CD1c-positive myeloid dendritic cell (primary cell): ENCODE measurements at regions not wholly inside any gene's neighbourhood (a gene's known extent, or its start where the extent isn't known, plus 50 kb on each side); places are given as distances from the start of the nearest gene placed in this dataset.

Experiments
- DNase-seq: peaks from one replicate; pipeline ENCODE4 v3.0.0-alpha.2; 2016; ENCODE audit errors: extremely low spot score

DNA sequence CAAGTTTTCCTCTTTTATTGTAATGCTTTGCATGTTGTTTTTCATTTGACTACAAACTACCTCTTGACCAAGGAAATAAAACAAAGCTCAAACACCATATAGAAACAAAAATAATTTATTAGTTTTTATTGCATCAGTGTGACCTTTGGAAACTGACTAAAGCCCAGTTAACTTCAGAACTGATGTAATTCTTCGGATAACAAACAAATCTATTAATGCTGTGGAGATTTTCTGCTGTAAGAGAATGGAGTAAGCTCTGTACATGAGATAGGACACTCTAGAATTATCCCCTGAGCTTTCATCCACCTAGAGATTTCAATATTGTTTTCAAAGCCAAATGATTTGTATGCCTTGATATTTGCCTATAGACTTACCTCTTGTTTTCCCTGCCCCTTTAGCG lies 154.0 kb upstream of the KCNK2 start:
- no peak for DNase-seq

DNA sequence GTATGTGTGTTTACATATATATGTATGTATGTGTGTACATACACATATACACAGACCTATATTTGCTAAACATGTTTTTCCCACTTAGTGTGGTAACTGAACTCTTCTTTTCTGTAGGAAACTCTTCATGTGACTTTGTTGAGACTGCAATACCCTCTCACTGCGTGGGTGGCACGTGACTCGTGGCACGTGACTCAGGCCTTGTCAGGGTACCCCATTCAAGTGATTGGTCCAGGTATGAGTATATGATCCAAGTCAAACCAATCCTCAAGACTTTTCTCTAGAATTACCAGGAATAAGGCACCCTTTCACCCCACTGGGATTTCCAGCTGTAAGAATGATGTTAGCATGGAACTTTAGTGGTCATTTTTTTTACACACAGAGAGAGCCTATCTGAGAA lies 149.2 kb upstream of the KCNK2 start:
- no peak for DNase-seq

DNA sequence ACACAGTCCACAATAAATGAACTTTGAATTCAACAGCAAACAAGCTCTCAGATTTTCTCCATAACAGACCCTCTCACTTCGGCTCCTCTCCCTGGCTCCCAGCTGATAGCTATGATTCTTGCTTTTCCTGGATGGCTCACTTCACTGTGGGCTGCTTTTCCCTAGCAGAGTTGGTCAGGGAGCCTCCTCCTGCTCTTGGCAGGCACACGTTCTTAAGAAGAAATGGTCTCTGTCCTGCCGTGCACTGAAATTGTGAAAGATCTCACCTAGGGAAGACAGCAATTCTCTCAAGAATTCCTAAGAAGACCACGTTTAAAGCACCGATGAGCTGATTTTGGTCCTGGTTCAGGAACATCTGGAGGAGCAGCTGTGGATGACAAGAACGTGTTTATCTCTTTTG lies 148.5 kb upstream of the KCNK2 start:
- no peak for DNase-seq

DNA sequence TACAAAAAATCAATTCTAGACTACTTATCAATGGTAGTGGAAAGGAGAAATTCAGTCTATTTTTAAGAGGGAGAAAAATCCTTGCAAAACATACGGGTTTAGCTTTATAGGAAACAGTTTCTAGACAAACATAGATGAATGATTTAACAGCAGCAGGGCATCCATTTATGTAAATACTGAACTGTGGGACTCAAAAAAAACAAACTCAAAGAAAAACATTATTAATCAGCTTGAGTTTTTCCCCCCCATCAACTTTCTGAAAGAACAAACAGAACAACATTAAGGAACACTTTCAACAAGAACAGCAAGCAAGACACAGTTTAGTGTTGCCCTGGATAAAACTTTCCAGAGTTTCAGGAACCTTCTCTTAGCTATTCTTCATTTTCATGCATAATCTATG lies 147.3 kb upstream of the KCNK2 start:
- no peak for DNase-seq

DNA sequence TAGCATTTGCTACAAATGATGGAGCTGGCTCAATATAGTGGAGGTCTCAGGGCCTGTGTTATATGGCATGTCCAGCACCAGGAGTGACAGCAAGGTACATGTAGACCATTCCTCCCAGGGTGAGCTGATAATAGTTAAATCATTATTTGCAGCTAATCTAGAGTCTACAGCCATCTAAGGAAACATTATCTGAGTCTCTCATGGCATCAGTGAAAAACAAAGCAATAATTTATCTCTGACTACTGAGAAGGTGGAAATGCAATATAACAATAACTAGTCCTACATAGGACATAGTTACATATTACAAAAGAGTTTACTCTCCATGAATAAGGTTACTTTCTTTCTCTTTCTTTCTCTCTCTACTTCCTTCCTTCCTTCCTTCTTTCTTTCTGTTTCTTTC lies 143.4 kb upstream of the KCNK2 start:
- DNase-seq, result no peak

DNA sequence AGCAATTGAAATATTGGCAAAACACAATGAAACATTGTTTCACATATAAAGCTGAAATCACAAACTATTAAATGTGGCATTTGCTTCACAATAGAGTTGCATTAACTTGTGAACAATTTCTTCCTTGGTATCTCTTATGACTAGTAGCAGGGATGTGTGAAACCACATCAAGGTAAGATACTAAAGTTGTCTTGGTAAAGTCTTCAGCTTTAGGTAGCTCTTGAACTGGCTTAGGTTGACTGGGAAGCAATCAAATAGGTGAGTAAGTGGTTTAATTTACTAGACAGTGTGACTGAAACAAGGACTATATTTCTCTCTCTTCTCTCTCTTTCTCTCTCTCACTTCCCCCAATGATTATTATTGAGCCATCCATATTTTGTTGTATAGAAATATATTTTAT lies 141.5 kb upstream of the KCNK2 start:
- no peak for DNase-seq

DNA sequence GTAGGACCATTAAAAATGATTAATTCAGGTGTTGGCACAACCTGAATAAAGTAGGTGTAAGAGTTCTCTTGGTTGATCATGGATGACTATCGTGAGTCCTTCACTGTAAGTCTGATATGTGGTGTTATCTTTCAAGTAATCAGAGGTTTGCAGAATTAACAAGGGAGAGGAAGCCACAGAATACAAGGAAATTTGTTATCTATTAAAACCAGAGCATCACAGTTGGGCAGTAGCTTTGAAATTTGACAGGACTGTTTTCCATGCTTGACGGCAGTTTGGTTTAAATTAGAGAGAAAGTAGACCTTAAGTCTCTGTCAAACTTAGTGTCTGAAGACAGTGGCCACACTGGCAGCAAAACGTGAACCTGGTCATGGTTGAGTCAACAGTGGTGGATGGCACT lies 139.5 kb upstream of the KCNK2 start:
- no peak for DNase-seq

DNA sequence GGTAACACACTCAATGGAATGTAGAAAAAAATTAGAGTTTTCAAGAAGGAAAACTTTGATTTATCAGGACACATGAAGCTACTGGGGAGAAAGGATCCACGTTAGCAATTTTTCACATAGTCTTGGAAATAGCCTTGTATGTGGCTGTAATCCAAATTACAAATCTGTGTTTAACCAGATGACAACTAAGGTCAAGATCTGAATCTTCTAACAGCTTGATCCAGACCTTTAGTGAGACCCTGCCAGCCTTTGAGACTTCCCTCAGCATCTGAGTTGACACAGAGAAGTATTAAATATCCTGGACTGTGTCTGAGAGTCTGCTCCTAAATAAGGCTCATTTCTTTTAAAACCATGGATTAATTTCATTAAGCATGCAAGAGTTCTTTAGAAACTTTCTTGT lies 135.9 kb upstream of the KCNK2 start:
- DNase-seq, result no peak

DNA sequence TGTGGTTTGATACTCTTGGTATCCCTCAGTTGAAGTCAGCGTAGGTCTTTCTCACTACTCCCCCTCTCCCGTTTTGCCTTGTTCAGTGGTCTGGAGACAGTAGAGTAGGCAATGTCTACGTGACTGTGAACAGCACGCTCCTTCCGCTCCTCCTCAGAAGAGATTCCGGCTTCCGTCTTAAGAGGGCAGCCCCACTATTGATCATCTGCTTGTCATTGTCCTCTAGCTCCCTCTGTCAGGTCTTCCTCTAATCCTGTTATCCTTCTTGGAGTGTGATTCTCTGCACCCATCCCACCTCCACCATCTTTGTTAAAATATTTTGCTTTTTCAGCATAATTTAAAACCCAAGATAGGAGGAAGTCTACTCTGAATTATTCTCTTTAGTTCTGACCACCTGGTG lies 129.9 kb upstream of the KCNK2 start:
- no peak for DNase-seq

DNA sequence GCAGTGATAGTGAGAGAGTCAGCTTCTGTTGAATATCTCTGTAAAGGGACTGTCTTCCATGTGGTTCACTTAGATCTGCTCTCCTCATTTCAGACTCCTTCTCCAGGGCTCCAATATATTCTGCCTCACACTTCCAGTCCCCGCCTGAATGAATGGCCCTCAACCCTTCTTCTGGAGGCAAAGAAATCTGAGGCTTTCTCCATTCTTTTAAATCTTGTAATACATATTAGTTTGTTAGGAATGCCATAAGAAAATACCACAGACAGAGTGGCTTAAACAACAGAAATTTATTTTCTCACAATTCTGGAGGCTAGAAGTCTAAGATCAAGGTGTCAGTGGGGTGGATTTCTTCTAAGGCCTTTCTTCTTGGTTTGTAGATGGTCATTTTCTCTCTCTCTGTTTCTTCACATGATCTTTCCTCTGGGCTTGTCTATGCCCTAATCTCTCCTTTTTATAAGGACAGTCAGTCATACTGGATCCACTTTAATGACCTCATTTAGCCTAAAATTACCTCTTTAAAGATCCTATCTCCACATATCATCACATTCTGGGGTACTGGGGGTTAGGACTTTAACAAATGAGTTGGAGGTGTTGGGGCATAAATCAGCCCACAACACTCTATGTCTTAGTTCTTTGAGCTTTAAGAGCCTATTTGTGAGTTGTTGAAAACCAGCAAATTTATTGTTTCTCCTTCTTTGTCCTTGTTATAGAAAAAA lies 128.5 kb upstream of the KCNK2 start:
- no peak for DNase-seq

DNA sequence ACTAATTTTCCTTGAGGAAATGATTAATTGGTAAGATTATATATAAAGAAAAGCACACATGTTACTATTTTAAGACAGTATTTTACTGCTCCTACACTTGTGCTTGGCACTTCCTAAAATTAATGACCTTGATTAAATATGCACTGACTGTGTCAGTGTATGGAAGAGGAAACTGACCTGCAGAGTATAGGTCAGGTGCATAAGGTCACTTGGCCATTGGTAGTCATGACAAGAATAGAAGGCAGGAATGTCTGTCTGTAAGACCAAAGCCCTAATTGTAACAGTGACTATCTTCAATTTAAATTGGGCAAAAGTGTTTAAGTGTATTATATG lies 128.0 kb upstream of the KCNK2 start:
- no peak for DNase-seq

DNA sequence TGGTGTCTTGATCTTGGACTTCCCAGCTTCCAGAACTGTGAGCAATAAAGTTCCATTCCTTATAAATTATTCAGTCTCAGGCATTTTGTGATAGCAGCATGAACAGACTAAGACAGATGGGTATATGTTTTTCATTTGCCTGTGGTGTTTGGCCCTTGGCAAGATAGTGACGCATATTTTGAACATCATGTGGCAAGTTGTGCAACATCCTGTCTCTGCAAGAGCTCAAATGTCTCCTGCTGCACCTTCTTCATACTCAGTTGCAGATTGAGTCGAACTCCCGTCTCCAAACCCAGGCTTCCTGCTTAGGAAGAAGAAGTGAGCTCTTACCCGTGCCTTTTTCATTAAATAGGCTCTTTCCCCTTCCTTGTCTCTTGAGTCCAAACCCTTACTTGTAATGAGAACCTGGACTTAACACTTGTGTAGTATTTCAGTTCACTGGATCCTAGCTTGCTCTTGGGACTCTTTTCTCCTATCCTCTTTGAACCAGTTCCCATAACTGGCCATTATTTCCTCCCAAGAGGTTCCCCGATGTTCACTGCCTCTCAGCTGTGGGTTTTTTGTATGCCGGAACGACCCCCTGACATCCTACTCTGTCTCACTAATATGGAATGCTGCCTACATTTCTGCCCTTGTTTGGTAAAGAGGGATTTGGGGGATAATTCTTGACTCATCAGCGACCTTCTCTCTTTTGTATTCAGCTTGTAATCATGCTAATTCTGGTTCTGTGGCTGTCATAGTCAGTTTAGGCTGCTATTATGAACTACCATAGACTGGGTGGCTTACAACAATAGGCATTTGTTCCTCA lies 125.0 kb upstream of the KCNK2 start:
- DNase-seq, result no peak

DNA sequence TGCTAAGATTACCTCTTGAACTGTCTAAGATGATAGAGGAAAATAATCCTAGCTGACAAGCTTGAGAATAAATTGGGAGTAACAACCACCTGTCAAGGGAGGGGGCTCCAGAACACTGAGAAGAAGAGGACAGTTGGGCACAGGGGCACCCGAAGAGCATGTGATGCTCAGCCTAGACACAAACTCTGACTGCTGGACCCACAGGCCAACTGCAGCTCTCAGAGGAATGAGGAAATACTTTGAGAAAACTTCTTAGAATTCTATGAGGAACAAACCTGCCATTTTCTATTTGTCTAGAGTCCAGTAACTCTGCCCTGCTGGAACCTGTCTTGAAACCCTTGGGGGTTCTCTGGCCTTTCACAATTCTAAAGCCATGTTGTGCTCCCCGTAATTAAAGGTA lies 124.1 kb upstream of the KCNK2 start:
- no peak for DNase-seq

DNA sequence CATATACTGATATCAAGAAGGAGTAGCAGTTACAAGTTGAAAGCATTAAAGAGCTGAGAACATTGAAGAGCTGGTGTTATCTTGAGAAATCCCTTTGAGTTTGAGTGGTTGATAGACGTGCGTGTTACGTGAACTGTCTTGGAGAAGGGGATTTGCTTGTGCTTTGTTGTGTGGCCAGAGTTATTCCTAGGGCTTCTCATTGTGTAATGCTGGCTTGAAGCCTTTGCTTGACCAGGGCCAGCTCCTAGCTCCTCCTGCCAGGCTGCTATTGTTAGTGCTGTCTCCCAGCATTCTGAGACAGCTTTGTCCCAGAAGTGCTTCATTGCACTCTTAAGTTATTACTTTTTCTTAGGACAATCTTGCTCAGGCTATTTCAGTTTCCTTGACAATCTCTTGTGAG lies 116.2 kb upstream of the KCNK2 start:
- DNase-seq, result no peak

DNA sequence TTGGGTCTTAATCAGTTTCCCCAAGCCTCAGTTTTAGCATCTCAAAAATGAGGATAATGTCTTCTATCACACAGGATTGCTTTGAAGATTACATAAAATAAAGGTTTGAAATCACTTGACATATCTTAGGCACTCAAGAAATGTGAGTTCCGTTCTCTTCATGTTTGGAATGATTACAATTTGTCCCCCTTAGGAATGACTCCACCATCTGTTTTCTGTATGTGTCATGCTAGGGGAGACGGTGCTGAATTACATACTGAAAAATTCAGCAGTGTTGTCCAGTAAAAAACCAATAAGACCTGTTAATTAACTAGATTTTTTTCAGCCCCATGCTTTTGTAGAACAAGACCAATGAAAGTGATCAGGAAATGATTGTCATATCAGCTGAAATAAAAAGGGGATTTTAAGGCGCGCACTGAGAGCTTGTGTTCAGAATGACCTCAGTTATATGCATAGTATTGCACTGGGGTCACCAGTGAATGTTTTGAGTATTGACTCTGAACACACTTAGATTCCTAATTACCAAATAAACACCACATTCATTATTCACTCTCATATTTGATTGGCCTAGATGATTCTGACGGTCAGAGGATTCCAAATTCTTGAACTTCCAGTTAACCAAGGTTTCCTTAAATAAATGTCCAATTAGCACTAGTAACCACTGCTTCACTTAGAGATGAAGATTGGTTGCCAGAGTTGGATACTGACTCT lies 114.5 kb upstream of the KCNK2 start:
- DNase-seq, result no peak

DNA sequence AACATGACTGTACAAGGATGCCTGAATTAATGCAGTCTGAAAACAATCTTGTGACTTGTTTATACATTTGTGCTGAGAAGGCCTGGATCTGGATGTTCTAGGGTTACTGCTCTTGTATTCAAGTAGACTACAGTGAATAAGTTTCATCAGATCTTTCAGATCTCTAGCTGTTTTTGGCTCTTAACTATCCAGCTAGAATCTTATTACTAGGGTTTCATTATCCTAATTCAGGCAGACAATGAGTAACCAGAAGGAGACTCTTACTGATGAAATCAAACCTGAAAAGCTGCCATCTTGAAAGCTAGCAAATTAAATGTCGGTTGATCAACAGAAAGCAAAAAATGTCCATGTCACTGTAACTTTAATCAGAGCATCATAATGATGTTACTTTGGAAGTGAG lies 112.5 kb upstream of the KCNK2 start:
- DNase-seq, result no peak

DNA sequence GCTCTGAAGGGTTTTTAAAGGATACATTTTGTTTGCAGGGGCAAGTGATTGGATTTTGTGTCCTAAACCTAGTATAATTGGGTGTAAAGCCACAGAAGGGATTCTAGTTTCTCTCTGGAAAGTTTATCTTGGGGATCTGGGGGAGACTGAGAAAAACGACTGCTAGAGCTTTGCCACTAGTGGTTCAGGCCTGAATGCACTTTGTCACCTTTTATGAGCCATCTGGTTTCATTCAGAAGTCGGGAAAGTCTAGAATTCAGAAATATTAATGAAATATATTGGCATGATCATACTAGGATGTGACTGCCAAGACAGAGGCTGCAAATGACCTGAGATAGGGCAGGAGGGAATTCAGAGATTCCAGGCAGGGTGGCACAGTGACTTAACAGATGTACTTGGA lies 111.5 kb upstream of the KCNK2 start:
- no peak for DNase-seq

DNA sequence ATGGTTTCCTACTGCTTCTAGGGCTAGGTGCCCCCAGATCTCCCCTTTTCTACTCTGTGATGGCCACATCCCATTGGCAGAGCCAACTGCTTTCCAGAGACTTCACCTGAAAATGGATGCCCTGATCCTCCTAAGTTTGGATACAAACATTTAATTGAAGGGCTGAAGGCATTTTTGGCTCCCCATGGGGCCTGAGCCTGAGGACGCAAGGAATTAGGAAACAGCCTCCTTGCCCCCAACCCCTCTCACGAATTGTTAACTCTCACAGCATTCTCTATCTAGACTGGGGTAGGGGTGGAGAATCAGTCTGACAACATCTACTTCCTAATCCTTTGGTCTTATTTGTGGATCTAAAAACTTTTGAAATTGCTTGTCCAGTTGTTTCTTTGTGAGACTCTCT lies 108.5 kb upstream of the KCNK2 start:
- DNase-seq, result no peak

DNA sequence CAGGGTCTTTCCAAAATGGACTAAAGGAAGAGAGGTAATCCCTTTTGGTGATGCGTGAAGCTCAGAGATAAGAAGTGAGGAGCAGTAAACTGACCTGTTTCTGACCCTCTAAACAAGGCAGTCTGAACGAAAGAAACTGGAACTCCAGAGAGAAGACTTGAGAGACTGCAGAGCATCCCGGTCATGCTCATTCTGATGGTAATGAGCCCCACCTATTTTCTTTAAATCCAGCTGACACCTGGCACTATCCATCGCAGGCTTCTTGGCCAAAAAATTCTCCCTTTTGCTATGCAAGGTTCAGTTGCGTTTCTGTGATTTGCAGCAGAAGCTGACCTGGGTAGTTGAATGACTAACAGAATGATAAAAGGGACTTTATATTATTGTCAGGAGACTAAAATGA lies 105.9 kb upstream of the KCNK2 start:
- no peak for DNase-seq

DNA sequence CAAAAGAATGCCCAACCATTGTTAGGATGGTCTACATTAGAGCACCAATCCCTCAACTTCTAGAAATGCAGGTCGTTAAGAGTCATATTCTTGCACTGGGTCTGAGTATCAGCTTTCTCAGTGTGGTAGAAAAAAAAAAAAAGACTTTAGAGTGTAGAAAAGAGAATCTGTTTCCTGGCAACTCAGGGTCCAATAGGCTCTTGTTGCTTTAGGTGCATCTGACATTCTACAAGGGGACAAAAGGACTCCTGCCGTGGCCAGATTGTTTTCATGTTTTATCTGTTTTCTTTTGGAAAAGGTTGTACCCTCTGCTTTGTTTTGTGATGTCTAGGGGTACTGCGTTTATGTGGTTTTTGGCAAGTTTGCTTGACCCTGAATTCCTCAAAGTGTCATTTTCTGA lies 105.4 kb upstream of the KCNK2 start:
- DNase-seq, result no peak

DNA sequence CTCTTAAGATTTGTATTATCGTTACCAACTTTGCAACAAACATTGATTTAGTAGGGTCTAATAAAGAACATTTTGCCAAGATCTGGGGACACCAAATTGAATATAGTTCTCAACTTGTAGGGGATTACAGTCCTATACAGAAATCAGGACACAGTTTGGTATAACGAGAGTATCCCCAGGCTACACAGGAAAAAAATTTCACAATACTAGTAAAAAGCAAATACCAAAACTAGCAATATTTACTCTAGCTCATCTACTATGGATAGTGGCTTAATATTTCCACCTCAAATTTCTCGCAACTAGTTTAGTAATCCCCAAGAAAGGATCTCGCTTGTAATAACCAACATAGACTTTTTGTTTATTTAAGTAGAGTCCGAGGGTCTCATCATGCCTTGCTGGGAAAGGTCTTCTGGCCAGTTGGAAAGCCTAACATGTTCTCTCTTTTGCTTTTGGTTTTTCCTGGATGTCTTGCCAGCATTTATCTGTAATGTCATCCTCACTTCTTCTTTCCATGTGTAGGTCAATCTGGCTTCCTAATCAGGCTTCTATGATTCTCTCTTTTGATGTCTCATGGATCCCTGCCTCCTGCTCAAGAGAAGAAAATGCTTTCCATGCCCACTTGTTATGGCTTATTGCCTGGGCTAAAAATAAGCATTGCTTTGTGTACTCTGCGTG lies 104.7 kb upstream of the KCNK2 start:
- no peak for DNase-seq

DNA sequence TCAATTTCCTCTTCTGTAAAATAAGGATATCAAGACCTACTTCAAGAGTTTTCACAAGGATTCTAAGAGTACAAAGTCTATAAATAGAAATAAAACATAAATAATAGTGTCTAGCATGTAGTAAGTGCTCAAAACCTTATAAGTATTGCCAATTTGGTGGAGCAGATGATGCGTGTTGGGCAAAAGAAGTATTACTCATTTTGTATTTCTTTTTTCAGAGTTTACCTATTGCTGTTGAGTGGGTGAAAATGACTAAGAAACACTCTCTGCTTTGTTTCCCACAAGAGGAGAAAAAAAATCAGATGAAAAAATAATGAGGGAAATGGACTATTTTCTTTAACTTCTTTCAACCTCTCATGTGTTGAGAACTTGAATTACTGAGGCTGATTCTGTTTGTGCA lies 103.3 kb upstream of the KCNK2 start:
- no peak for DNase-seq

DNA sequence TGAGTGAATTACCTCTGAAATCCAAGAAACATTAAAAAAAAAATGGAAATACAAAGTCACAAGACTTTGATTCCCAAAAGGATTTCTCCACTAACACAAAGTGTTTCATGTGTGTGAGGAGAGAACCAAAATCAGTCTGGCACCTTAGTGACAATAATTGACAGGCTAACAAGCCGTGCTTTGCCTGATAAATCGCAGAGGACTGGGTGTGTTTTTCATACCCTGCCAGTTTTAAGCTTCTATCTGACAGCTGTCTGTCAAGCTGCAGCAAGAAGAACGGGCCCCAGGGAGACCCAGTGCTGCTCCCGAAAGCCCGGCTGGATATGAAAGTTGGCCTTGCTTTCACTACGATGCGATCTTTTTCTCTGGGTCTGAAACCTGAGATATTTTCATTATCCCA lies 101.6 kb upstream of the KCNK2 start:
- DNase-seq, result no peak
